ENCODE measurements at regions not wholly inside any gene's neighbourhood (a gene's known extent, or its start where the extent isn't known, plus 50 kb on each side); places are given as distances from the start of the nearest gene placed in this dataset.

- TF ChIP-seq, protein P1, sequence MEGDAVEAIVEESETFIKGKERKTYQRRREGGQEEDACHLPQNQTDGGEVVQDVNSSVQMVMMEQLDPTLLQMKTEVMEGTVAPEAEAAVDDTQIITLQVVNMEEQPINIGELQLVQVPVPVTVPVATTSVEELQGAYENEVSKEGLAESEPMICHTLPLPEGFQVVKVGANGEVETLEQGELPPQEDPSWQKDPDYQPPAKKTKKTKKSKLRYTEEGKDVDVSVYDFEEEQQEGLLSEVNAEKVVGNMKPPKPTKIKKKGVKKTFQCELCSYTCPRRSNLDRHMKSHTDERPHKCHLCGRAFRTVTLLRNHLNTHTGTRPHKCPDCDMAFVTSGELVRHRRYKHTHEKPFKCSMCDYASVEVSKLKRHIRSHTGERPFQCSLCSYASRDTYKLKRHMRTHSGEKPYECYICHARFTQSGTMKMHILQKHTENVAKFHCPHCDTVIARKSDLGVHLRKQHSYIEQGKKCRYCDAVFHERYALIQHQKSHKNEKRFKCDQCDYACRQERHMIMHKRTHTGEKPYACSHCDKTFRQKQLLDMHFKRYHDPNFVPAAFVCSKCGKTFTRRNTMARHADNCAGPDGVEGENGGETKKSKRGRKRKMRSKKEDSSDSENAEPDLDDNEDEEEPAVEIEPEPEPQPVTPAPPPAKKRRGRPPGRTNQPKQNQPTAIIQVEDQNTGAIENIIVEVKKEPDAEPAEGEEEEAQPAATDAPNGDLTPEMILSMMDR (IDR thresholded peaks at IDR 0.05): no peak
- no peak for TF ChIP-seq POLR2A (IDR thresholded peaks at IDR 0.05)
These were observed 256.2 kb upstream of the ZSWIM2 start for GRCh38 chr2:187105218-187105617.
